A549 (cell line): ENCODE measurements at regions not wholly inside any gene's neighbourhood (a gene's known extent, or its start where the extent isn't known, plus 50 kb on each side); places are given as distances from the start of the nearest gene placed in this dataset.

Experiments
- CEBPB ChIP-seq, 2 experiments: fragments of >200 bp in 1 of 2; sonication (Bioruptor Twin) in 1 of 2; formaldehyde crosslinking in 1 of 2; IDR thresholded peaks; 2 replicates each; pipeline ENCODE4 v1.6.1; 2012 to 2016
- CTCF ChIP-seq: fragments of >200 bp; sonication (Bioruptor Twin); formaldehyde crosslinking; IDR thresholded peaks from 3 replicates; pipeline ENCODE4 v1.5.1; 2016
- E2F6 ChIP-seq: IDR thresholded peaks from 2 replicates; pipeline ENCODE4 v1.6.1; 2012; ENCODE audit warnings: low read depth, borderline replicate concordance
- GATA3 ChIP-seq: IDR thresholded peaks from 2 replicates; pipeline ENCODE4 v1.6.1; 2012; ENCODE audit warnings: borderline replicate concordance
- HOXB13 ChIP-seq: fragments of 250-450 bp; sonication (Bioruptor Pico); IDR thresholded peaks from 2 replicates; pipeline ENCODE4 v1.5.0; 2020; ENCODE audit warnings: low read depth, mild to moderate bottlenecking, moderate library complexity
- MAX ChIP-seq: IDR thresholded peaks from 2 replicates; pipeline ENCODE4 v1.6.1; 2012
- POLR2A ChIP-seq: IDR thresholded peaks from 2 replicates; pipeline ENCODE4 v1.6.1; 2012; ENCODE audit warnings: mild to moderate bottlenecking, low read length
- POLR2AphosphoS2 ChIP-seq: conservative IDR thresholded peaks from 2 replicates; pipeline ENCODE4 v1.6.1; 2012; ENCODE audit warnings: low read length, improper control_type of control experiment, inconsistent platforms
- RAD21 ChIP-seq, 2 experiments: fragments of >200 bp in 1 of 2; sonication (Bioruptor Twin) in 1 of 2; formaldehyde crosslinking in 1 of 2; IDR thresholded peaks in 1 of 2; conservative IDR thresholded peaks in 1 of 2; 2 replicates in 1 of 2; 3 replicates in 1 of 2; pipeline ENCODE4 v1.6.1; 2012 to 2018; ENCODE audit warnings: inconsistent platforms in 1 of 2
- RNF2 ChIP-seq: fragments of 200-600 bp; sonication (generic); IDR thresholded peaks from 2 replicates; pipeline ENCODE4 v1.6.1; 2016; ENCODE audit warnings: low read depth, mild to moderate bottlenecking, antibody characterized with exemption, moderate library complexity, borderline replicate concordance
- SREBF2 ChIP-seq: fragments of 450-650 bp; IDR thresholded peaks from 2 replicates; pipeline ENCODE4 v1.6.1; 2014; ENCODE audit warnings: mild to moderate bottlenecking, moderate library complexity
- TP53 ChIP-seq: fragments of 250-450 bp; sonication (Bioruptor Pico); IDR thresholded peaks from 2 replicates; pipeline ENCODE4 v1.5.0; 2021; ENCODE audit warnings: mild to moderate bottlenecking, moderate library complexity
- USF2 ChIP-seq: fragments of 450-650 bp; IDR thresholded peaks from 2 replicates; pipeline ENCODE4 v1.6.1; 2014; ENCODE audit warnings: antibody characterized with exemption

GRCh38 chr1:214899908-214900460 is 182.6 kb upstream of the KCNK2 start:
- TF ChIP-seq POLR2AphosphoS2: no peak
- TF ChIP-seq HOXB13 (CRISPR knock-in tag): no peak
- TF ChIP-seq SREBF2: no peak
- TF ChIP-seq CTCF: no peak
- no peak for TF ChIP-seq USF2
- no peak for TF ChIP-seq CEBPB (IDR thresholded peaks at IDR 0.05)
- TF ChIP-seq POLR2A: no peak
- no peak for TF ChIP-seq MAX
- no peak for TF ChIP-seq TP53 (CRISPR knock-in tag)
- no peak for TF ChIP-seq RAD21 (conservative IDR thresholded peaks at IDR 0.05 in 1 of 2, IDR thresholded peaks at IDR 0.05 in 1 of 2)
- no peak for TF ChIP-seq E2F6
- no peak for TF ChIP-seq GATA3
- no peak for TF ChIP-seq RNF2
